LNCAP (cell line): ENCODE measurements at regions not wholly inside any gene's neighbourhood (a gene's known extent, or its start where the extent isn't known, plus 50 kb on each side); places are given as distances from the start of the nearest gene placed in this dataset.

Experiments
- TF ChIP-seq, protein P1 (sequence below): fragments of 450-650 bp; IDR thresholded peaks from 2 replicates; pipeline ENCODE4 v1.5.1; 2017; ENCODE audit warnings: mild to moderate bottlenecking

DNA sequence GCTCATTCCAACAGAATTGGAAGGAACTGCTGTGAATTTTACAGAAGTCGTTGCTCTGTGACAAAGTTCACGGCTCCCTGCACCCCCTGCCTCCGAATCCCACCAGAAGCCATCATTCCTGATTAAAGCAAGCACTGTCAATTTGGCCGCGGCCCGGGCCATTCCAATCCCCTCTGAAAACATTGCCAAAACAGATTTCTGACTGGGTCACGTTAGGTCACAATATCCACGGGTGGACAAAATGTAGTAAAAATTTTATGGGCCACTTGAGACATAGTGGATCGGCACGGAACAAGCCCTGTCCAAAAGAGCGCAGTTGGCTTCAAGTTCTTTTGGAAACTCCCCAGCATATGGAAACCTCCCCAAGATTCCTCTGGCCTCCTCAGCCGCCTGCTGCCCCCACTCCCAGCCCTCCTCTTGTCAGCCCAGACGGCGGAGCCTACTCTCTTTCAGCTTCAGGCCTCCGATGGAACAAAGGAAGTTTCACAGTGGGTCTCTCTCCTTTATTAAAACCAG is 67.2 kb upstream of the IFNAR2 start:
- TF ChIP-seq, protein P1, sequence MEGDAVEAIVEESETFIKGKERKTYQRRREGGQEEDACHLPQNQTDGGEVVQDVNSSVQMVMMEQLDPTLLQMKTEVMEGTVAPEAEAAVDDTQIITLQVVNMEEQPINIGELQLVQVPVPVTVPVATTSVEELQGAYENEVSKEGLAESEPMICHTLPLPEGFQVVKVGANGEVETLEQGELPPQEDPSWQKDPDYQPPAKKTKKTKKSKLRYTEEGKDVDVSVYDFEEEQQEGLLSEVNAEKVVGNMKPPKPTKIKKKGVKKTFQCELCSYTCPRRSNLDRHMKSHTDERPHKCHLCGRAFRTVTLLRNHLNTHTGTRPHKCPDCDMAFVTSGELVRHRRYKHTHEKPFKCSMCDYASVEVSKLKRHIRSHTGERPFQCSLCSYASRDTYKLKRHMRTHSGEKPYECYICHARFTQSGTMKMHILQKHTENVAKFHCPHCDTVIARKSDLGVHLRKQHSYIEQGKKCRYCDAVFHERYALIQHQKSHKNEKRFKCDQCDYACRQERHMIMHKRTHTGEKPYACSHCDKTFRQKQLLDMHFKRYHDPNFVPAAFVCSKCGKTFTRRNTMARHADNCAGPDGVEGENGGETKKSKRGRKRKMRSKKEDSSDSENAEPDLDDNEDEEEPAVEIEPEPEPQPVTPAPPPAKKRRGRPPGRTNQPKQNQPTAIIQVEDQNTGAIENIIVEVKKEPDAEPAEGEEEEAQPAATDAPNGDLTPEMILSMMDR = no peak

DNA sequence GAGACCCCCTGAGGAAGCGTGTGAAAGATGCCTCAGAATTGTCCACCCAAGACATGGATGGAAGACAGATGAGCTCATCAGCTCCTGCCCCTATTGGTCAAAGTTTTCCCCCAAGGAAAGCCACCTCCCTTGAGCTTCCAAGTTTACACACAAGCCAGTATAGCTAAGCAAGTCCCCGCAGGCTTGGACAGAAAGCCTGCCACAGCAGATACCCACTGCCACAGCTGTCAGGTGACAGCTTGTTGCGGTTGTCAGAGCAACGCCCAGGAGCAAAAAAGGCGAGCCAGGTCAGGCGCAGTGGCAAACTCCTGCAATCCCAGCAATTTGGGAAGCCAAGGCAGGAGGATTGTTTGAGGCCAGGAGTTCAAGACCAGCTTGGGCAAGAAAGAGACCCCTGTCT is 60.9 kb upstream of the IFNAR2 start:
- TF ChIP-seq, protein P1 = no peak

DNA sequence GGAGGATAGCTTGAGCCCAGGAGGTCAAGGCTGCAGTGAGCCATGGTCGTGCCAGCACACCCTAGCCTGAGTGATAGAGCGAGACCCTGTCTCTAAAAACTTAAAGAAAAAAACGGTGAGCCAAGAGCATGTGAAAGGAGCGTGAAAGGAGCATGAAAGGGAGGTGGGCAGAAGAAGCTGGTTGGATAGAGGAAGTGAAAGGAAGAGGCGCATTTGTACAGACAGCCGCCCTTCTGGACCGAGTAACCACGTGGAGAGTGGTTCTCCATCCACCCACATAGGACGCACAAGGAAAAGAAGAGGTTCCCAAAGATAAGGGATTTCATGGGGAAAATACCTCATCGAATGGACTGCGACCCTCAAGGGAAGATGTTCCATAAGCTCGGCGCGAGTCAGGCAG is 60.4 kb upstream of the IFNAR2 start:
- TF ChIP-seq, protein P1 = no peak

DNA sequence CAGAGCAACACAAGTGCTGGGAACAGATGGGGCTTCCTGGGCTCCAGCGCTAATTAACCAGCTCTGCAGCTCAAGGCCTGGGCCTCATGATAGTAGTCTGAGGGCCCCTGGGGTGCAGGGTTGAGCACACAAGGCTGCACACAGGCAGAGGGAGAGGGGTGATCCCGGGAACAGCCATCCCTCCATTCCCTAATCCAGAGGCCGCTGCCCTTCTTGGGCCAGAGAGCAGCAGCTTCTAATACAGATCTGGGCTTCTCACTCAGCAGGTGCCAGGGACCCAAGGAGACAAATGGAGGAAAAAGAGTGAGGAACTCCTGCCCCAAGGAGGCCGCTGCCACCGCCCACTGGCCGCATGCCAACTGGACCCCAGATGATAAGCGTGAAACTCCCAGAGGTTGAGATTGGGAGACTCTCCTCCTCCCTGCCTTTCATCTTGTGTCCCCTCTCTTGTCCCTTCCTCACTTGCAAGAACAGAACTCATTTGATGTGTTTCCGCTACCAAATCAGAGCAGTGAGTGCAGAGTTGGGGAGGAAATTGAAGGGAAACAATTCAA is 58.0 kb upstream of the IFNAR2 start:
- TF ChIP-seq, protein P1 = no peak

DNA sequence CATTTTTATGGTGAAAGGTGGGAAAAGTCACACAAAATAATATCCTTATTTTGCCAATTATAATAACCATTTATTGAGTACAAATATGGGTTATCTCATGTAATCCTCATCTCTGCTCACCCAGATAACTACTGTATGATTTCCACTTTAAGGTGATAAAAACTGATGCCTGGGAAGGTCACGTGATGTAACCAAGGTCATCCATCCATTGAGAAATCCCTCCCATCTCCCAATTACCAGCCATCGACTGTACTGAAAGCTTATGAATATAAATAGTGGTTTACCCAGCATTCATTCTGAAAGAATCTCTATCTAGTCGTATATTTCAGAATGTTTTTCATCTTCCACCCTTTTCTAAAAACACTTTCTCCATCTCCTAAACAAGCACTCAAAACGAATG is 55.0 kb upstream of the IFNAR2 start:
- TF ChIP-seq, protein P1 = no peak
